Ectodermal cell (in vitro differentiated cells): ENCODE measurements at regions not wholly inside any gene's neighbourhood (a gene's known extent, or its start where the extent isn't known, plus 50 kb on each side); places are given as distances from the start of the nearest gene placed in this dataset.
"Not testable (repeated sequence)": the region's sequence is repeated elsewhere in the genome, so short reads cannot be mapped to it uniquely, and the experiment has no call there.

Experiments
- H3K27ac ChIP-seq: 2 replicates; pipeline ENCODE4 v1.7.0; 2013; ENCODE audit warnings: mild to moderate bottlenecking, low read depth, low read length; ENCODE audit not compliant: insufficient read depth, poor library complexity, severe bottlenecking
- H3K27me3 ChIP-seq: 2 replicates; pipeline ENCODE4 v1.7.0; 2013; ENCODE audit warnings: mild to moderate bottlenecking, low read length; ENCODE audit not compliant: insufficient read depth, control insufficient read depth, poor library complexity, severe bottlenecking
- H3K36me3 ChIP-seq: one replicate; pipeline ENCODE4 v1.7.0; 2013; ENCODE audit warnings: low read length; ENCODE audit not compliant: control insufficient read depth, insufficient read depth
- H3K4me1 ChIP-seq: one replicate; pipeline ENCODE4 v1.7.0; 2013; ENCODE audit warnings: low read length; ENCODE audit not compliant: control insufficient read depth, insufficient read depth
- H3K4me3 ChIP-seq: 2 replicates; pipeline ENCODE4 v1.7.0; 2013; ENCODE audit warnings: low read depth, low read length, control low read depth; ENCODE audit not compliant: insufficient read depth
- H3K9me3 ChIP-seq: 2 replicates; pipeline ENCODE4 v1.7.0; 2013; ENCODE audit warnings: mild to moderate bottlenecking, low read length, moderate library complexity; ENCODE audit not compliant: control insufficient read depth
- WGBS, 2 experiments: methylation state at CpG; one replicate each; pipeline ENCODE4 v1.1.7; 2013; ENCODE audit warnings: missing lambda C conversion rate in 2 of 2; 5-methylcytosine and 5-hydroxymethylcytosine counted together

- H3K27me3 ChIP-seq, result no peaks in the 10 kb centered on the region
- WGBS, 2 experiments, result 92 to 93% methylated on average over 5 of the region's 5 CpGs
- H3K9me3 ChIP-seq, result no peaks in the 10 kb centered on the region
- no peaks in the 10 kb centered on the region for H3K36me3 ChIP-seq
- no peak overlapping the region for H3K27ac ChIP-seq
- no peaks in the 10 kb centered on the region for H3K4me1 ChIP-seq
- no peak overlapping the region for H3K4me3 ChIP-seq
Observed at GRCh38 chr15:92803852-92804609, 96.1 kb upstream of the CHD2 start.

- not testable (repeated sequence) for H3K4me3 ChIP-seq, H3K27ac ChIP-seq, H3K9me3 ChIP-seq, H3K4me1 ChIP-seq, H3K36me3 ChIP-seq, H3K27me3 ChIP-seq
- WGBS, 2 experiments, result 92 to 95% methylated on average over 5 of the region's 5 CpGs
Observed at GRCh38 chr15:92804610-92804936, 95.6 kb upstream of the CHD2 start.

- Histone ChIP-seq H3K4me3 (no peak overlapping the region), H3K4me1 (peaks cover 3% of the 10 kb centered on the region), H3K36me3 (no peaks in the 10 kb centered on the region), H3K9me3 (no peaks in the 10 kb centered on the region), H3K27me3 (no peaks in the 10 kb centered on the region), H3K27ac (no peak overlapping the region)
- 90 to 96% methylated on average over 9 to 10 of the region's 10 CpGs for WGBS, 2 experiments
Observed at GRCh38 chr15:92805080-92805690, 94.9 kb upstream of the CHD2 start.

- 96 to 97% methylated on average over 11 of the region's 11 CpGs for WGBS, 2 experiments
- not testable (repeated sequence) for H3K27me3 ChIP-seq, H3K36me3 ChIP-seq, H3K27ac ChIP-seq, H3K9me3 ChIP-seq, H3K4me3 ChIP-seq
- peaks cover 12% of the 10 kb centered on the region for H3K4me1 ChIP-seq
Observed at GRCh38 chr15:92806171-92806570, 94.0 kb upstream of the CHD2 start.

- H3K27me3 ChIP-seq, result no peaks in the 10 kb centered on the region
- WGBS, 2 experiments, result 89 to 92% methylated on average over 16 of the region's 17 CpGs
- peaks cover 18% of the 10 kb centered on the region for H3K4me1 ChIP-seq
- no peaks in the 10 kb centered on the region for H3K9me3 ChIP-seq
- no peak overlapping the region for H3K27ac ChIP-seq
- H3K36me3 ChIP-seq, result no peaks in the 10 kb centered on the region
- no peak overlapping the region for H3K4me3 ChIP-seq
Observed at GRCh38 chr15:92806763-92807162, 93.4 kb upstream of the CHD2 start.

GRCh38 chr15:92807971-92808571 lies 92.1 kb upstream of the CHD2 start:
- Histone ChIP-seq H3K27me3 (no peaks in the 10 kb centered on the region), H3K4me1 (peaks cover 20% of the 10 kb centered on the region), H3K27ac (no peak overlapping the region), H3K36me3 (no peaks in the 10 kb centered on the region), H3K4me3 (no peak overlapping the region), H3K9me3 (no peaks in the 10 kb centered on the region)
- WGBS, 2 experiments, result 92 to 93% methylated on average over 14 of the region's 14 CpGs

GRCh38 chr15:92808598-92809063 lies 91.5 kb upstream of the CHD2 start:
- H3K27me3 ChIP-seq, result no peaks in the 10 kb centered on the region
- H3K4me3 ChIP-seq, result peak overlapping the region; percentile 8
- peaks cover 20% of the 10 kb centered on the region for H3K4me1 ChIP-seq
- no peaks in the 10 kb centered on the region for H3K9me3 ChIP-seq
- H3K27ac ChIP-seq, result no peak overlapping the region
- WGBS, 2 experiments, result 75 to 86% methylated on average over 28 to 30 of the region's 30 CpGs
- no peaks in the 10 kb centered on the region for H3K36me3 ChIP-seq

- Histone ChIP-seq H3K4me1 (peaks cover 20% of the 10 kb centered on the region), H3K4me3 (peak overlapping the region; percentile 59), H3K36me3 (no peaks in the 10 kb centered on the region), H3K27me3 (no peaks in the 10 kb centered on the region), H3K9me3 (no peaks in the 10 kb centered on the region), H3K27ac (peak overlapping the region; percentile 100)
- 1% methylated on average over 80 of the region's 80 CpGs for WGBS, 2 experiments
Observed at GRCh38 chr15:92809064-92809879, 90.9 kb upstream of the CHD2 start.

- Histone ChIP-seq H3K36me3 (no peaks in the 10 kb centered on the region), H3K27ac (peak overlapping the region; percentile 100), H3K9me3 (no peaks in the 10 kb centered on the region), H3K27me3 (no peaks in the 10 kb centered on the region), H3K4me3 (peak overlapping the region; percentile 59), H3K4me1 (peaks cover 20% of the 10 kb centered on the region)
- 10% methylated on average over 11 to 12 of the region's 12 CpGs for WGBS, 2 experiments
Observed at GRCh38 chr15:92809880-92810361, 90.2 kb upstream of the CHD2 start.
